NCI-H510A (cell line): ENCODE measurements at regions not wholly inside any gene's neighbourhood (a gene's known extent, or its start where the extent isn't known, plus 50 kb on each side); places are given as distances from the start of the nearest gene placed in this dataset.
"Not testable (repeated sequence)": the region's sequence is repeated elsewhere in the genome, so short reads cannot be mapped to it uniquely, and the experiment has no call there.

Source experiments
- DNase-seq: peaks from one replicate; lab custom pipeline; 2025; lab: John Stamatoyannopoulos, UW

DNA sequence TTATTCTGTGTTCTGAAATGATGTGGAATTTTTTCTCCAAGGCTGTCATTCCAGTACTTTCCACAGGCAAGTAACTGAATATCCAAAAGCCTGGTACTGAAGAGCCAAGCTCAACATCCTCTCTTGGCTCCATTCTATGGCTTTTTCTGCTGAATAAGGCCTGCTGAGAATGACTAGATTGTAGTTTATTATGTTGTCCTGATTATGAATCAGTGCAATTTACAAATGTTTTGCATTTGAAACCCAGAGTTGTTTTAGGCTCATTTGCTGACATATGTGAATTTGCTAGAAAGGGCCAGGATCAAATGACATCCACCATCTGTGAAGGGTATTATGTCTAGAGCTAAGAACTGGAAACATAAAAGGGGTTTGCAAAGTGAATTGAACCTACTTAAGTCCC is 596.6 kb downstream of the KCTD12 start:
- DNase-seq: no peak

DNA sequence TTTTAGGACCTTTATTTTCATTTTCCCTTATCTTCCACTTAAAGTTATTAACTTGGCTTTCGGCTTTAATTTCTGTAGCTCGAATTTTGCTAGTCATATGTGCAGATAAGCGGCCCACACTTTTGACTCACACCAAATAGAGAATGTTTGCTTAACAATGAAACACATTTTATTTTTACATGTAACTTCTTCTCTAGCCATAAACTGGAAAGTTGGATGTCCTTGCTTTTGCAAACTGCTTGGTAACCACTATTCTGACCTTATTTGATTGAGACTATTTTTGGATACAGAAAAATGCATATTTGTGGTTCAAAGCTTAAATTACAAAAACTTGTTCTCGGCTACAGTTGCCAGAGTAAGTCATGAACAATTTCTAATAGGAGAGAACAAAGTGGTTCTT is 600.0 kb downstream of the KCTD12 start:
- DNase-seq: no peak

DNA sequence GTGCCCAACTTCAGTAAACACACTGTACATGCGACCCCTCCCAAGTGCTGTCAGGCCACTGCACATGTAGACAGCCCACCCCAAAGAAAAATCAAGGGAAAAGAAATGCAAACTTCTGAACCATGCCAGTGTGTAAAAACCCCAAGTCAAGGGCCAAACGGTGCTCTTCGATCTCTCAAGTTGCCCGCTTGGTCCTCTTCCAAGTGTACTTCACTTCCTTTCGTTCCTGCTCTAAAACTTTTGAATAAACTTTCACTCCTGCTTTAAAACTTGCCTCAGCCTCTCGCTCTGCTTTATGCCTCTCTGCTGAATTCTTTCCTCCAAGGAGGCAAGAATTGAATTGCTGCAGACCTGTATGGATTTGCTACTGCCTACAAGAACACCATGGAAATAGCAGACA is 600.7 kb downstream of the KCTD12 start:
- no peak for DNase-seq

DNA sequence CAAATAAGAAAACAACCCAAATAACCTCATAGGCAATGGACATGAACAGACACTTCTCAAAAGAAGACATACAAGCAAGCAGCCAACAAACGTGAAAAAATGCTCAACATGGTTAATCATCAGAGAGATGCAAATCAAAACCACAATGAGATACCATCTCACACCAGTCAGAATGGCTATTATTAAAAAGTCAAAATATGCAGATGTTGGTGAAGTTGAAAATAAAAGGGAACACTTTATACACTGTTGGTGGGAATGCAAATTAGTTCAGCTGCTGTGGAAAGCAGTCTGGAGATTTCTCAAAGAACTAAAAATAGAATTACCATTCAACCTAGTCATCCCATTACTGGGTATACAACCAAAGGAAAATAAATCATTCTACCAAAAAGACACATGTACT is 606.4 kb downstream of the KCTD12 start:
- not testable (repeated sequence) for DNase-seq

DNA sequence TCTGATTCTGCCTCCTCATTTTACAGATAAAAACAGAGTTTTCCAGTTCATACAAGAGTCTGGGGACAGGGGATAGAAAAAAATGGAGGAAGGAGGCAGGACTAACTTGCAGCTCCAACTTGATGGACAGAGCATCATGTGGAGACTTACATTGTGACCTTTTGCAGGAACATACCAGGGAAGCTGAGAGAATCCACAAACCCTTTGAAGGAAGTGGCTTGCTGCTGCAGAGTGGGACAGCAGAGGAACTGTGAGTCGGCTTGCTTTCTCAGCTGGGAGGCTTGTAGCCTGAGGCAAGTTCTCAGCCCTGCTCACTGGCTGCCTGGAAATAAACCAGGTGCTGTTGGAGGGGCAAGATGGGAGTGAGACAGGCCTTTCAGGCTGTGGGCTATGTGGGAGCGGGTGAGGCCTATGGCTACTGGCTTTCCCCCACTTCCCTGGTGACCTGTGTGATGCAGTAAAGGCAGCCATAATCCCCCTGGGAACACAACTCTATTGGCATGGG is 614.4 kb downstream of the KCTD12 start:
- DNase-seq: no peak

DNA sequence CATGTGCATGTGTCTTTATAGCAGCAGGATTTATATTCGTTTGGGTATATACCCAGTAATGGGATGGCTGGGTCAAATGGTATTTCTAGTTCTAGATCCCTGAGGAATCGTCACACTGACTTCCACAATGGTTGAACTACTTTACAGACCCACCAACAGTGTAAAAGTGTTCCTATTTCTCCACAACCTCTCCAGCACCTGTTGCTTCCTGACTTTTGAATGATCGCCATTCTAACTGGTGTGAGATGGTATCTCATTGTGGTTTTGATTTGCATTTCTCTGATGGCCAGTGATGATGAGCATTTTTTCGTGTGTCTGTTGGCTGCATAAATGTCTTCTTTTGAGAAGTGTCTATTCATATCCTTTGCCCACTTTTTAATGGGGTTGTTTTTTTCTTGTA is 617.9 kb downstream of the KCTD12 start:
- not testable (repeated sequence) for DNase-seq

DNA sequence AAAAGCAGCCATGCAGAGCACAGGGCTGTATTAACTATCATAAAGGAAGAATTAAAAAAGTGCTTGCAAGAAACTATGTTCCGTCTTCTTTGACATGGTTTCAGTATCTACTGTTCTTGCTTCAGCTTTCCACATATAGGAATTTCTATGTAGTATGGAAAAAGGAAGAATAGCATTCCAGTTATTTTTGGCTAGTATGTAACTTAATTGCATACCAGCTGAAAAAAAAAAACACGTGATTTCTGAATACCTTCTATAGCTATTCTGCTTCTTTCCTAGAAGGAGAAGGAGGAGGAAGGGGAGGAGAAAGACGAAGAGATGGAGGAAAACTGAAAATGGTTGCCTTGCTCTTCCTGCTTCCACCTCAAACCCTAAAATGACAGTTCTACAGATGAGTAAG is 619.0 kb downstream of the KCTD12 start:
- no peak for DNase-seq

DNA sequence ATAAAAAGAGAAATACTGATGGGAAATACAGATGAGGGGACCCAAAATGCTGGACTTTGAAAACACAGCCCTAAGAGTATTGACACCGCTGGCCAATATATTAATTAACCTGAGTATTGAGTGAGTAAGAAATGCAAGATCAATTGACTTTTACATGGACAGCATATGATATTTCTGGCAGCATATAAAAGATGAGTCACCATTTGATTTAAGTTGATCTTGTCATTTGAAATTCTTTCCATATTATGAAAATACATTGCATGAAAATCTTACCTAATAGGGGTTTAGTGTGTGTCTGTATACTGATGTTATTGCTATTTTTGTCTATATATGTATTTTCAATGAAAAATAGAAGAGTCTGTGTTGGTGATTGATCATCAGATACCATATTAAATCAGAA is 619.6 kb downstream of the KCTD12 start:
- no peak for DNase-seq

DNA sequence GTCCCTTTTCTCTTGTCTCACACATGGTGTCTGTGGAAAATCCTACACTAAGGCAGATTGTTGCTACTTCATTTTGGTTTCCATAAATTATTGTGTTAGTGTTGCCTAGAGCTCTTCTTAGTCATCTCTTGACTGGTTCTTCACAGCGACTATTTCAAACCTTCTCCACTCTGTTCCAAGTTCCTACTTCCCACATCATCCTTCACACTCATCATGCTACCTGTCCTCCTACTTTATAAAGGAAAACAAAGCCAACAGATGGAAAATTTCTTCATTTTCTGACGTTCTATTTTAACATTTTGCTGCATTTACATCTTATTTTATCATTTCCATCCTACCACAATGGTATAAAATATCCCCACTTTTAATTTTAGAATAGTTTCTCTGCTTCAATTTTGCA is 614.1 kb downstream of the LMO7 start:
- no peak for DNase-seq

DNA sequence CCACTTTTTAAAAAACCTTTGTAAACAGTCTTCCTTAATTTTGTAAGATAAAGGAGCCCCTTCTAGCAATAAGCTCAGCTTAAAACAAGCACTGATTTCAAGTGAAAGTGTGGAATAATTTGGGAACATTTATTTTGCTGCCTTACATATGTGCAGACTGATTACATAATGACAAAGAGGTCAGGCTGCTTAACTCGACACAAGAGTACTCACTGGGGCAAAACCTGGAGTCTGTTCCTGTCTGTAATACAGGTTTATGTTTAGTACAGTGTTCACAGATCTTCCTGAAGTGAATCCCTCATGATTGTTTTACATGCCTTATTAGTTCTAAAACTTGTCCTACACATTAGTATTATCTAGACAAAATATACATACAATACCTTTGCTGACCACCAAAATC is 609.8 kb downstream of the LMO7 start:
- no peak for DNase-seq

DNA sequence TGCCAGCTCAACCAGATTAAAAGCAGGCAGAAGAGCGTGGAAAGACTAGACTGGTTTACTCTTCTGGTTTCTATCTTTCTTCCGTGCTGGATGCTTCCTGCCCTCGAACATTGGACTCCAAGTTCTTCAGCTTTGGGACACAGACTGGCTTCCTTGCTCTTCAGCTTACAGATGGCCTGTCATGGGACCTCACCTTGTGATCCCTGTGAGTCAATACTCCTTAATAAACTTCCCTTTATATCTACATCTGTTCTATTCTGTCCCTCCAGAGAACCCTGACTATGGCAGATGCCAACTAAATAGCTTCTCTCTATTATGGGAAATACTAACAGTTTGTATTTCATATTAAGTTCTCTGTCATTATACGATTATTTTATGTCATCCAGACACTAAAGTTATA is 609.1 kb downstream of the LMO7 start:
- DNase-seq: no peak

DNA sequence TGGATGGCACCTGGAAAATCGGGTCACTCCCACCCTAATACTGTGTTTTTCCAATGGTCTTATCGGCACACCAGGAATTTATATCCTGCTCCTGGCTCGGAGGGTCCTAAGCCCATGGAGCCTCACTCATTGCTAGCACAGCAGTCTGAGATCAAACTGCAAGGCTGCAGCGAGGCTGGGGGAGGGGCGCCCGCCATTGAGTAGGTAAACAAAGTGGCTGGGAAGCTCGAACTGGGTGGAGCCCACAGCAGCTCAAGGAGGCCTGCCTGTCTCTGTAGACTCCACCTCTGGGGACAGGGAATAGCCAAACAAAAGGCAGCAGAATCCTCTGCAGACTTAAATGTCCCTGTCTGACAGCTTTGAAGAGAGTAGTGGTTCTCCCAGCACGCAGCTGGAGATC is 607.0 kb downstream of the LMO7 start:
- DNase-seq: not testable (repeated sequence)

DNA sequence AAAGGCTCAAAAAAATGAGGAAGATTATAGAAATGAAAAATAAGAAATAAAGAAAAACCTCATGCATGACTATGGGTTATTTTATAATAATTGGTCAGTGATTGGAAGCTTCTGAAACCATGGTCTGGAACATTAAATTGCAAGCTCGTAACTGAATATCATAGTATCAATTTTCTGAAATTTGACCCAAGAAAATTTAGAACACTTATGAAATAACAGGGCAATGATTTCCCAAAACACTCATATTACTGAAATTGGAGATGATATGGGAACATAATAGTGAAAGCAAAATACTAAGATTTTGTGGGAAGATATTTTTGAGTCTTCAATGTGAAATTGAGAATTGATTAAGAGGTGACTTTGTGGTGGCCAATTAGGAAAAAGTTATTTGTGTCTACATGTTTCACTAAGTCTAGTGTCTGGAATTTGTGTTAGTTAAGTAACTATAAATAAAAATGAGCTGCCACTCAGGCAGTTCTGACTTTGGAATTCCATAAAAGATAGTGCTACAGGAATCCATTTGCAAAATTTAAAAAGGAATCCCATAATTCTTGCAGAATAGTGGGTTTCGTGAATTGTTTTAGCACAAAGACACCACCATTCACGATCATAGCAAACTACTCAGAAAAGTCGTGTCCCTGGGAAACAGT is 603.0 kb downstream of the LMO7 start:
- no peak for DNase-seq

DNA sequence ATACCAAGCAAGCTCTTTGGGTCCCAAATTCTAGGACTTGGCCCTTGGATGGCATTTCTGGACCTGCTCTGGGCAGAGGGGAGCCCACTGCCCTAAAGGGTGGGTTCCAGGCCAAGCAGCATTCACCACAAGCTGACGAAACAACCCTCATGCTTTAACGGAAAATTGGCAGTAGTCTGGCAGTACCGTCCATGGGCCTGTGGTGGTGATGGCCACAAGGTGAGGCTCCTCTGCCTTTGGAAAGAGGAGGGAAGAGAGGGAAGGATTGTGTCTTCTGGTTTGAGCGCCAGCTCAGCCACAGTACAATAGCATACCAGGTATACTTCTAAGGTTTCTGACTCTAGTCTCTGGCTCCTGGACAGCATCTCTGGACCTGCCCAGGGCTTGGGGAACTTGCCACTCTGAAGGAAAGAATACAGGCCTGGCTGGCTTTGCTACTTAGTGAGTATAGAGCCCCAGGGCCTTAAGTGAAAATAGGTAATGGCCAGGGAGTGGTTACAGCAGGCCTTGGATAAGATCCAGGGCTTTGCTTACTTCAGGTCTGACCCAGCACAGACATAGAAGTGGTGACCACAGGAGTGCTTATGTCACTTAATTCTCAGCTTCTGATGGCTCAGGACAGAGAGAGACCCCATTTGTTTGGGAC is 595.5 kb downstream of the LMO7 start:
- no peak for DNase-seq

DNA sequence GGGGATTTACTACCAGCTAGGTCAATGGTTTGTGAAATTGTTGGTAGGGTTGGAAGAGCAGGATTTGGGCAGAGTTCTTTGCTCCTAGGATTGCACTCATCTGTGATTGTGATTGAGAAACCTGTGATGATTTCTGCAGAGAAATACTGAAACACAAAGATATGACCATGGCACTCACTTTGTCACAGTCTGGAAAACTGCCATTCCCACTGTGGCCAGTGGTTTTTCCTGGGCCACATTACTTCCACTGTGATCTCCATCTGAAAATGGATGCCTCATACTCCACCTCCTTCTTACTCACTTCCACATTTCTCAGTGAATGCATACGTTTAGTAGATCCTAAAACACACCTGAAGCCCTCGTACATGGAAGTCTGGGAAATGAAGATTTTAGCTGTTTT is 593.2 kb downstream of the LMO7 start:
- no peak for DNase-seq

DNA sequence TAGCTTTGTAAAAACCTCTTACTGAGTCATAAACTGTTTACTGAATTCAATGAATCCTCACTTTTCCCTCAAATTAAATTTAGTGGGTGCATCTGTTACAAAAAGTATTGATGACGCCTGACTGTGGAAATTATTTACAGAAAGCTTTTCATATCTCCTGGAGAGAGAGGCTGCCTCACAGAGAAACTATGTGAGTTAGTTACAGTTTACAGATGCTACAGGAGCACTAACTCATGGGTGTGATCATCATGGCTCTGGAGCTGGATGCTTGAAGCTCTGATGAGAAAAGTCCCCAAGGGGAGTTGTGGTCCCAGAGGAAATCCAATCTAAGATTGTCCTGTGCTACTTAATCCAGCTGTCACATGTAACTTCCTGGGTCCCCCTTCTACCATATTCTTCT is 590.8 kb downstream of the LMO7 start:
- no peak for DNase-seq

DNA sequence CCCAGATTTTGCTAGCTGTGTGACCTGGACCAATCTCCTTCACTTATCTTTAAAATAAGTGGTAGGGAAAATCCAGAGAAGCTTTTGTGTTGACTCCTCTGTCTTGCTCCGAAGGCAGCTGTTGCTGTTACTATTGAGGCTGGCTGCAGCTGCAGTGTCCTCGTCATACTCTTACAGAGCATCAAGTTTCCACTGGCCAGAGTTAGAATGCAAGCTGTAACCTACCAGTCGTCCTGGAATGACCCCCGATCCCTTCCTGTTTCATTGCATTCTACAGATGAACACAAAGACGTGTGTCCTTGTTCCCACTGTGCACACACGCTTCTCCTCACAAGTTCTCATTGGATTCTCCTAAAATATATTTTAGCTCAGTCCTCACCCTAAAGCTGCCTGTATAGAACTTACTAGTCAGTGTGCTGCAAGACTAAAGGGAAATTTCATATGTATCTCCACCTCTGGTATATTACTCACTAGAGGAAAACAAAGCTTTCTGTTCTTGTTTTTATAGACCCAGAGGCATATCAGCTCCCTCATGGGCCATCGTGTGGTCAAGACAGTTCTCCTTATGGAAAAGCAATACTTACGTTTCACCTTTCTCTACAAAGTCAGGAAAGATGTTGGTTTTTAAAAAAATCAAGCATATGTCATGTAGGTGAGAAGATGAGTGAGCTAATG is 589.8 kb downstream of the LMO7 start:
- peak; percentile 15 for DNase-seq

DNA sequence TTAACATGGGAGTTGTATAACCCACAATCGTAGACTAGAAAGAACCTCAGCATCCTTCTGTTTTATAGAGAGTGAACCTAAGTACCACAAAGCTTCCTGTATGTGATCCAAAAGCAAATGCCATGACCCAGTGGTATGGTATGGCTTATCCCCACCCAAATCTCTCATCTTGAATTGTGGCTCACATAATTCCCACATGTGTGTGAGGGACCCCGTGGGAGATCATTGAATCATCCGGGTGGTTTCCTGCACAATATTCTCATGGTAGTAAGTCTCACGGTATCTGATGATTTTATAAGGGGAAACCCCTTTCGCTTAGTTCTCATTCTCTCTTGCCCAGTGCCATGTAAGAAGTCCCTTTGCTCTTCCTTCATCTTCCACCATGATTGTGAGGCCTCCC is 587.9 kb downstream of the LMO7 start:
- no peak for DNase-seq

DNA sequence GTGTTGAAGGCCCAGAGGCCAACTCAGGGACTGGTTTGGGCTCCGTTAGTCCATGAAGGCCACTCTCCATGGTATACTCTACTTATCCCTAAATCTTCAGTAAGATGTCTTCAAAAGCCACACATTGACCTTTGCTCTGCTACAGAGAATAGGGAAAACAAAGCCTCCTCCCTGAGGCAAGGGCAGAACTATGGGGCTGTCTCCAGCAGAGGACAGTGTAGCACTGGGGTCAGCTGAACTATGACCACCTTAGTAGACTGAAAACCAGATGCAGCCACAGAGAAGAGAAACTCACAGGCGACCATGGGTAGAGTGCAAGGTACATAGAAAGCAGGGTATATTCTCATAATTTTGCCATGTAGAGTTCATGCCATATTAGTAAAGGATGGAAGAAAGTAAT is 587.4 kb downstream of the LMO7 start:
- DNase-seq: no peak

DNA sequence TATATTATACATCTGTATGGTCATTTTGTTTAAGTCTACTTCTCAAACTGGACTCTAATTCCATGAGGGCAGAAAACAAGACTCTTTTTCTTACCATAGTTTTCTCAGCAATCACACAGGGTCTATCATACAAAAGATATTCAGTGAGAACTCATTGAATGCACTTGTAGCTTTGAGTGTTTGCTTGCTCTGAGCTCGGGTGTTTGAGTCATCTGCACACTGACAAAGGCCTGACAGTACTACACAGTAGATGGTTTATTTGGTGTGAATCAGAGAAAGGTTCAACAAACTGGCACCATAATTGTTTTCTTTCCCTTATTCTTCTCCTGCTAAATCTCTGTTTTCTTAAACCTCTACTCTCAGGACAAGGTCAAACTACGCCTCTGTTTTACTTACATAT is 586.4 kb downstream of the LMO7 start:
- DNase-seq: peak; percentile 6

DNA sequence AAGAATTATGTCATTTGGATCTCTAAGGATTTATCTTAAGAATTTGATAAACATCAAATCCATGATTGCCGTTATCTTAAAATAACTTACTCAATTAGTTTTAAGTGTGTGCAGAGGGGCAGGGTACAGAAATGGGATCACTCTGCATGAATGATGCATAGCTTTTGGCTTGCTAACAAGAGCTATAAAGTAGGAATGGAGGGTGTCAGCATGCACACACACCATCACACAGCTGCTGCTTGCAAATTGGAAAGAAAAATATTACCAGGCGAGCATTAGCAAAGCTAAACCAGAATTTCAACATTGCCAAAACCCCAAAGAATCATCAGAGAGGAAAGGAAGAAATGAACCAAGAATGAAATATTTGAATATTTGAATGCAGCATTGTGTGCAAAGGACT is 580.6 kb downstream of the LMO7 start:
- no peak for DNase-seq

DNA sequence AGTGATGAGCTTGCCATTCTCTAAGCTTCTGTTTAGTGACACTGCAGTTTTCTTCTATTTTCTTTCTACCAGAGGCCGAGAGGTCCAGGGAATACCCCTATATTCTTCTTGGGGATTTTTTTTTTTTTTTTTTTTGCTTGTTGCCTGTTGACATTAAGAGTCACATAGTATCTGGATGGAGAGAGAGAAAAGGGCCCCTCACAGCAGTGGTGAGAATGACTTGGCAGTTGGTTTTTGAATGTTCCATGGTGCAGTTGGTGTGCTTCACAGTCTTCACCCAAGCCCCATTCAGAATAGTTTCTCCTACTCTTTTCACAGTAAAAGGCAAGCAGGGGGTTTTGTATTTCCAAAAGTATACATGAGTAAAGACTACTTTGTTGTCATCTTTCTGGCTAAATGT is 577.9 kb downstream of the LMO7 start:
- DNase-seq: no peak

DNA sequence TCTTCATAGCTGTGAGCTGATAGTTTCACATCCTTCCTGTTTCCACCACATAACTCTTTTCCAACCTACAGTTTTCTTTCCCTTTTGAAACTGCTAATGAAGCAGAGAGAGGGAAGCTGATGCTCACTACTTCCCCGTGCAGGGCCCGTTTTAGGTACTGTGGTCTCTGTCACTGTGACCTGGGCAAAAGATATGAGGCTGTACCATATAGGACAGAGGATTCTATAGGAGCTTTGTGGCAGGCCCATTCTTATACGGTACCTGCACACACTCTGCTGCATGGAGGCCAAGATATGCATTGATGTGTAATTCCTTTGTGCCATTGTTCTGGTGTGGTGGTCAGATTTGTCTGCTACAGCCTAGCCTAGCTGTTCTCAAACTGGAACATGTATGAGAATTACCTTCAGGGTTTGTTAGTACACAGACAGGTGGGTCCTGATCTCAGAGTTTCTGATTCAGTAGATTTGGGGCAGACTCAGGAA is 577.3 kb downstream of the LMO7 start:
- DNase-seq: no peak
